ENCODE measurements at regions not wholly inside any gene's neighbourhood (a gene's known extent, or its start where the extent isn't known, plus 50 kb on each side); places are given as distances from the start of the nearest gene placed in this dataset.

DNA sequence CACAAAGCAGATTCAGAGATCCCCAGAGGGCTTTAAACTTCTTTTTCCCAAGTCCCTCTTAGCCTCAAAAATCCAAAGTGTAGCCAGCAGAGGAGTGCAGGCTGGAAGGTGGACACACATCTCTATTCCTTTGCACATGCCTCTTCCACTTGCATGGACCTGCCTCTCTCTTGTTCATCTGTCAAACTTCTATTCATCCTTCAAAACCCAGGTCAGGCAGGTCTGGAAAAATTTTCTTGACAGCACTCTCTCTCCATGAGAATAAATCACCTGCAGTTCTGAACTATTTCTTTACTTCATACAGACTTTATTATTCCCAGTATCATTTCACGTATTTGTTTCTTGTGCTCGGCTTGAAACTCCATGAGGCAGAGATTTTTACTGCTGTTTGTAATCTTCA lies 127.5 kb downstream of the SS18 start:
- Histone ChIP-seq H3K27me3 (ENCODE audit: insufficient read depth, low read length, poor library complexity) (peaks cover 6% of the 10 kb centered on the region), H4K20me1 (ENCODE audit: insufficient read depth, low read length) (no peaks in the 10 kb centered on the region), H3K4me3 (ENCODE audit: low read depth in 1 of 2, low read length in 2 of 2) (no peak overlapping the region), H3K4me2 (ENCODE audit: insufficient read depth, low read length) (no peak overlapping the region), H3K9me3 (ENCODE audit: insufficient read depth, low read length, severe bottlenecking) (no peaks in the 10 kb centered on the region), H3K9ac (ENCODE audit: low read depth, low read length) (no peak overlapping the region), H3K4me1 (ENCODE audit: insufficient read depth, low read length) (no peaks in the 10 kb centered on the region), H3K36me3 (ENCODE audit: insufficient read depth, low read length) (no peaks in the 10 kb centered on the region), H2AFZ (ENCODE audit: low read depth, low read length) (no peak overlapping the region), H3K79me2 (ENCODE audit: insufficient read depth, low read length) (no peaks in the 10 kb centered on the region), H3K27ac (ENCODE audit: low read length) (no peak overlapping the region)
- ATAC-seq (ENCODE audit: insufficient read depth, low read depth), result no peak
- no peak for DNase-seq
- TF ChIP-seq EZH2 (IDR thresholded peaks at IDR 0.05; ENCODE audit: borderline replicate concordance, low read depth, low read length, severe bottlenecking), result no peak
- TF ChIP-seq, protein P1, sequence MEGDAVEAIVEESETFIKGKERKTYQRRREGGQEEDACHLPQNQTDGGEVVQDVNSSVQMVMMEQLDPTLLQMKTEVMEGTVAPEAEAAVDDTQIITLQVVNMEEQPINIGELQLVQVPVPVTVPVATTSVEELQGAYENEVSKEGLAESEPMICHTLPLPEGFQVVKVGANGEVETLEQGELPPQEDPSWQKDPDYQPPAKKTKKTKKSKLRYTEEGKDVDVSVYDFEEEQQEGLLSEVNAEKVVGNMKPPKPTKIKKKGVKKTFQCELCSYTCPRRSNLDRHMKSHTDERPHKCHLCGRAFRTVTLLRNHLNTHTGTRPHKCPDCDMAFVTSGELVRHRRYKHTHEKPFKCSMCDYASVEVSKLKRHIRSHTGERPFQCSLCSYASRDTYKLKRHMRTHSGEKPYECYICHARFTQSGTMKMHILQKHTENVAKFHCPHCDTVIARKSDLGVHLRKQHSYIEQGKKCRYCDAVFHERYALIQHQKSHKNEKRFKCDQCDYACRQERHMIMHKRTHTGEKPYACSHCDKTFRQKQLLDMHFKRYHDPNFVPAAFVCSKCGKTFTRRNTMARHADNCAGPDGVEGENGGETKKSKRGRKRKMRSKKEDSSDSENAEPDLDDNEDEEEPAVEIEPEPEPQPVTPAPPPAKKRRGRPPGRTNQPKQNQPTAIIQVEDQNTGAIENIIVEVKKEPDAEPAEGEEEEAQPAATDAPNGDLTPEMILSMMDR (IDR thresholded peaks at IDR 0.05; ENCODE audit: borderline replicate concordance, extremely low read depth, low read length, poor library complexity, severe bottlenecking), result no peak

DNA sequence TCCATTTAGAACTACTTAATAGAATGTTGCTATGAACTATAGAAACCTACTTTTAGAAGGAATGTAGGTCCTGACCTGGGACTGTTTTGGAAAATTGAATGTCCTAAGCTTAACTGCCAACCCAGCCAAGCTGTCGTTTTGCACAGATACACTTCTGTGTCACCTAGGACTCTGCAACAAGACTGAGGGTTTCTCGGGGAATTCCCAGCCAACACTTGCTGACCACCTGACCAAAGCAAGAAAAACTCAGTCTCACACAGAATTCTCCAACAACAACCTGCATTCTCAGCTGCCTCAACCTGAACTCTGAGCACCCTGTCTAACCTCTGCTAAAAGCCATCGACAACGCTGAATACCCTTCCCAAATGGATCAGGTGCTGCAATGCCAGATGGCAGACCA lies 128.2 kb downstream of the SS18 start:
- TF ChIP-seq, protein P1 (IDR thresholded peaks at IDR 0.05; ENCODE audit: borderline replicate concordance, extremely low read depth, low read length, poor library complexity, severe bottlenecking), result no peak
- TF ChIP-seq EZH2 (IDR thresholded peaks at IDR 0.05; ENCODE audit: borderline replicate concordance, low read depth, low read length, severe bottlenecking), result no peak
- H3K9me3 ChIP-seq (ENCODE audit: insufficient read depth, low read length, severe bottlenecking), result no peaks in the 10 kb centered on the region
- H3K4me2 ChIP-seq (ENCODE audit: insufficient read depth, low read length), result no peak overlapping the region
- H3K27me3 ChIP-seq (ENCODE audit: insufficient read depth, low read length, poor library complexity), result peaks cover 6% of the 10 kb centered on the region
- no peak overlapping the region for H2AFZ ChIP-seq (ENCODE audit: low read depth, low read length)
- H3K4me1 ChIP-seq (ENCODE audit: insufficient read depth, low read length), result no peaks in the 10 kb centered on the region
- H3K27ac ChIP-seq (ENCODE audit: low read length), result no peak overlapping the region
- H3K9ac ChIP-seq (ENCODE audit: low read depth, low read length), result no peak overlapping the region
- H3K4me3 ChIP-seq (ENCODE audit: low read depth in 1 of 2, low read length in 2 of 2), result no peak overlapping the region
- no peak for DNase-seq
- H3K36me3 ChIP-seq (ENCODE audit: insufficient read depth, low read length), result no peaks in the 10 kb centered on the region
- no peak for ATAC-seq (ENCODE audit: insufficient read depth, low read depth)
- H4K20me1 ChIP-seq (ENCODE audit: insufficient read depth, low read length), result no peaks in the 10 kb centered on the region
- H3K79me2 ChIP-seq (ENCODE audit: insufficient read depth, low read length), result no peaks in the 10 kb centered on the region

DNA sequence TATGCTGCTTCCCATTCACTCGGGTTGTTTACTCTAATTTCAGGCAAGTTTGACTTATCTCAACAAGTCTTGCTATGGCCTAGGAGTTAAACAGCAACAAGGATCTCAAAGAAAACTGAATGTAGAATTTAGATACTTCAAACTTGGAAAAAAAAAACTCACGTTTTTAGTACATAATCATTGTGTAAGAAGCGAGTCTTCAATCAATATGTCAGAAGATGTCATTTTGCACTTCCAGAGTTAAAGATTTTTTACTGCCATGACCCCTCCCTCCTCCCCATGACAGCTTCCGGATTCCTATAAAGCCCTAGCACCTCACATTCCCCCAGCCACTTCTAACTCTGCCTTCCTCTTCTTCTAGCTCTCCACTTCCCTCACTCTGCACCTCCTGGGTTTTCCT lies 133.4 kb downstream of the SS18 start:
- peaks cover 9% of the 10 kb centered on the region for H3K4me1 ChIP-seq (ENCODE audit: insufficient read depth, low read length)
- no peak overlapping the region for H3K9ac ChIP-seq (ENCODE audit: low read depth, low read length)
- H4K20me1 ChIP-seq (ENCODE audit: insufficient read depth, low read length), result no peaks in the 10 kb centered on the region
- no peaks in the 10 kb centered on the region for H3K27me3 ChIP-seq (ENCODE audit: insufficient read depth, low read length, poor library complexity)
- TF ChIP-seq, protein P1 (IDR thresholded peaks at IDR 0.05; ENCODE audit: borderline replicate concordance, extremely low read depth, low read length, poor library complexity, severe bottlenecking), result no peak
- no peak for TF ChIP-seq EZH2 (IDR thresholded peaks at IDR 0.05; ENCODE audit: borderline replicate concordance, low read depth, low read length, severe bottlenecking)
- no peak overlapping the region for H3K4me2 ChIP-seq (ENCODE audit: insufficient read depth, low read length)
- no peak overlapping the region for H3K27ac ChIP-seq (ENCODE audit: low read length)
- no peak overlapping the region for H3K4me3 ChIP-seq (ENCODE audit: low read depth in 1 of 2, low read length in 2 of 2)
- DNase-seq (no peak), ATAC-seq (ENCODE audit: insufficient read depth, low read depth) (no peak)
- no peaks in the 10 kb centered on the region for H3K36me3 ChIP-seq (ENCODE audit: insufficient read depth, low read length)
- no peak overlapping the region for H2AFZ ChIP-seq (ENCODE audit: low read depth, low read length)
- no peaks in the 10 kb centered on the region for H3K9me3 ChIP-seq (ENCODE audit: insufficient read depth, low read length, severe bottlenecking)
- no peaks in the 10 kb centered on the region for H3K79me2 ChIP-seq (ENCODE audit: insufficient read depth, low read length)

DNA sequence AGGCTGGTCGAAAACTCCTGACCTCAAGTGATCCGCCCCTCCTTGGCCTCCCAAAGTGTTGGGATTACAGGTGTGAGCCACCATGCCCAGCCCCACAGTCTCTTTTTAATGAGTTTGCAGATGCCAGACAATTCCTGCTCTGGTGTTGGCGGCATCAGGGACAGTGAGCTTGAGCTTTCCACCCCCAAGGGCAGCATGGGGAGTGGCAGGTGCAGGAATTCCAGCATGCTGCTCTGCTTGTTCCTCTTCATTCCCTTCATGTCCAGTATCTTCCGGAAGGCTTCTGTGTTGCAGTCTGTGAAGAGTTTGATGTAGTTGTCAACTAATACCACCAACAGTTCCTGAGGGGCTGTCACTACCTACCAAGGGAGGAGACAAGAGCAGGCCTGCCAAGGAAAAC lies 137.3 kb downstream of the SS18 start:
- Histone ChIP-seq H2AFZ (ENCODE audit: low read depth, low read length) (no peak overlapping the region), H3K36me3 (ENCODE audit: insufficient read depth, low read length) (no peaks in the 10 kb centered on the region), H3K9ac (ENCODE audit: low read depth, low read length) (no peak overlapping the region), H3K4me2 (ENCODE audit: insufficient read depth, low read length) (no peak overlapping the region), H3K79me2 (ENCODE audit: insufficient read depth, low read length) (no peaks in the 10 kb centered on the region), H3K27me3 (ENCODE audit: insufficient read depth, low read length, poor library complexity) (no peaks in the 10 kb centered on the region), H3K27ac (ENCODE audit: low read length) (no peak overlapping the region), H3K4me1 (ENCODE audit: insufficient read depth, low read length) (peaks cover 9% of the 10 kb centered on the region), H4K20me1 (ENCODE audit: insufficient read depth, low read length) (no peaks in the 10 kb centered on the region), H3K4me3 (ENCODE audit: low read depth in 1 of 2, low read length in 2 of 2) (no peak overlapping the region), H3K9me3 (ENCODE audit: insufficient read depth, low read length, severe bottlenecking) (no peaks in the 10 kb centered on the region)
- TF ChIP-seq EZH2 (IDR thresholded peaks at IDR 0.05; ENCODE audit: borderline replicate concordance, low read depth, low read length, severe bottlenecking), result no peak
- TF ChIP-seq, protein P1 (IDR thresholded peaks at IDR 0.05; ENCODE audit: borderline replicate concordance, extremely low read depth, low read length, poor library complexity, severe bottlenecking), result no peak
- DNase-seq (no peak), ATAC-seq (ENCODE audit: insufficient read depth, low read depth) (no peak)
